ENCODE measurements at regions not wholly inside any gene's neighbourhood (a gene's known extent, or its start where the extent isn't known, plus 50 kb on each side); places are given as distances from the start of the nearest gene placed in this dataset.
"Not testable (repeated sequence)": the region's sequence is repeated elsewhere in the genome, so short reads cannot be mapped to it uniquely, and the experiment has no call there.

GRCh38 chrX:122092360-122092759 is 1045.0 kb downstream of the GLUD2 start:
- no peak for DNase-seq

- DNase-seq = no peak
Observed at GRCh38 chrX:122092978-122093377, 1045.6 kb downstream of the GLUD2 start.

- no peak for DNase-seq
Observed at GRCh38 chrX:122094611-122095010, 1047.2 kb downstream of the GLUD2 start.

- no peak for DNase-seq
Observed at GRCh38 chrX:122113376-122113775, 1066.0 kb downstream of the GLUD2 start.

GRCh38 chrX:122113896-122114295 is 1066.5 kb downstream of the GLUD2 start:
- DNase-seq = no peak

- DNase-seq = no peak
Observed at GRCh38 chrX:122115604-122116003, 1068.2 kb downstream of the GLUD2 start.

- no peak for DNase-seq
Observed at GRCh38 chrX:122119361-122119760, 1064.7 kb upstream of the GRIA3 start.

GRCh38 chrX:122122274-122122673 is 1061.8 kb upstream of the GRIA3 start:
- no peak for DNase-seq

GRCh38 chrX:122133478-122133877 is 1050.6 kb upstream of the GRIA3 start:
- no peak for DNase-seq

GRCh38 chrX:122134291-122134690 is 1049.8 kb upstream of the GRIA3 start:
- no peak for DNase-seq

GRCh38 chrX:122135070-122135469 is 1049.0 kb upstream of the GRIA3 start:
- DNase-seq = no peak

GRCh38 chrX:122140219-122140618 is 1043.9 kb upstream of the GRIA3 start:
- DNase-seq = not testable (repeated sequence)

- DNase-seq = no peak
Observed at GRCh38 chrX:122154019-122154418, 1030.1 kb upstream of the GRIA3 start.

- DNase-seq = no peak
Observed at GRCh38 chrX:122168241-122168640, 1015.8 kb upstream of the GRIA3 start.

GRCh38 chrX:122184791-122185190 is 999.3 kb upstream of the GRIA3 start:
- DNase-seq = no peak

GRCh38 chrX:122187069-122187713 is 996.9 kb upstream of the GRIA3 start:
- no peak for DNase-seq

GRCh38 chrX:122188751-122189150 is 995.3 kb upstream of the GRIA3 start:
- DNase-seq = no peak

GRCh38 chrX:122196343-122196742 is 987.7 kb upstream of the GRIA3 start:
- no peak for DNase-seq

- no peak for DNase-seq
Observed at GRCh38 chrX:122203399-122203798, 980.7 kb upstream of the GRIA3 start.

GRCh38 chrX:122218666-122219065 is 965.4 kb upstream of the GRIA3 start:
- no peak for DNase-seq

- no peak for DNase-seq
Observed at GRCh38 chrX:122219226-122219625, 964.9 kb upstream of the GRIA3 start.

GRCh38 chrX:122219735-122220134 is 964.3 kb upstream of the GRIA3 start:
- no peak for DNase-seq

GRCh38 chrX:122220644-122221373 is 963.3 kb upstream of the GRIA3 start:
- DNase-seq = no peak

GRCh38 chrX:122221810-122222209 is 962.3 kb upstream of the GRIA3 start:
- DNase-seq = not testable (repeated sequence)

GRCh38 chrX:122224137-122224536 is 959.9 kb upstream of the GRIA3 start:
- not testable (repeated sequence) for DNase-seq
